GM19468 (cell line): ENCODE measurements at regions not wholly inside any gene's neighbourhood (a gene's known extent, or its start where the extent isn't known, plus 50 kb on each side); places are given as distances from the start of the nearest gene placed in this dataset.

Experiments used
- ATAC-seq: cut with Tn5 transposase; IDR thresholded peaks from one replicate; pipeline ENCODE4 v1.9.1; 2021; ENCODE audit warnings: mild to moderate bottlenecking, moderate library complexity, moderate number of reproducible peaks; ENCODE audit not compliant: unreplicated experiment; ENCODE audit errors: extremely low read depth

DNA sequence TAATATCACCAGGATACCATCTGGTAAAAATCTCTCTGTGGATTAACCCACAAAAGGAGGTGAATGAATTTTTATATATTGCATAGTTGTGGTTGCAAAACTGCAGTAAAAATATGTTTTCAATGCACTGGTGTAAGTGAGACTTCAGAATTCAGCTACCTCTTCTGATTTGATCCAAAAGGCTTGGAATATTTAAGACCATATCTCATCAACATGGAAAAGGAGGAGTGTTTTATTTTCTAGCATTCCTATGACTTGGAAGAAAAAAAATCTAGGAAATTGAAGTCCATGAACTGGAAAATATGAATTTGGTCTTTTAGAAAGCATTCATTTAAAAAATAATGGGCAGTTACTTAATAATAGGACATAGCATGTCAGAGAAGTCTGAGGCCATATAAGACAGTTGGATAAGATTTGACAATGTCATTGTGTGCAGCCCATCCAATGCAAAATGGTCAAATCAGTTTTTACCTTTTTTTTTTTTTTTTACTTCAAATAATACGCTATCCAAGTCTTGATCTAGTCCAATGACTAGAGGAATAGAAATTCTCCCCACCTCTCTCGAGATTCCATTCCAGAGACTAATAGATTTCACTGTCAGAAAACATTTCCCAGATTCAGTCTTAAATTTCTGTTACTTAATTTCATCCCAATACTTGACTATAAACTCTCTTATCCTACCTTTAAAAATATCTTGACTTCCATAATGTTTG, 364.9 kb upstream of the PMFBP1 start:
- no peak for ATAC-seq

DNA sequence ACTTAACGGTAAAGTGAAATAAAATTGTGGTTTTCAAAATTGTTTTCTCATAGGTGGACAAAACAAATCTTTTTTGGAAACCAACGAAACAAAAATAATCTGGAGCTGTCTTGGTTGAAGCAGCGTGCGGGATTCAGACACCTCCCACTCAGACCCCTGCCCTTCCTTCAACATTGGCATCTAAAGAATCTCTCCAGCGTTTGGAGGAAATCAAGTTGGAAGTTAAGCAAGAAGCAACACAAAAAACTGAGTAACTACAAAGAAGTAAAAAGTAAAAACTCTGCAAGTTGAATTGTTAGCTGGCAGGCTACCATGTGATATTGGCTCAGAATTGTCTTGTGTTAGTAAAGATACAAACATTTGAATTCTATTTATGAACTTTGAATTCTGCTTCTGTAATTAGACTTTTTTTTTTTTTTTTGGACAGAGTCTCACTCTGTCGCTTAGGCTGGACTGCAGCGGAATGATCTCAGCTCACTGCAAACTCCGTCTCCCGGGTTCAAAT, 361.0 kb upstream of the PMFBP1 start:
- no peak for ATAC-seq

DNA sequence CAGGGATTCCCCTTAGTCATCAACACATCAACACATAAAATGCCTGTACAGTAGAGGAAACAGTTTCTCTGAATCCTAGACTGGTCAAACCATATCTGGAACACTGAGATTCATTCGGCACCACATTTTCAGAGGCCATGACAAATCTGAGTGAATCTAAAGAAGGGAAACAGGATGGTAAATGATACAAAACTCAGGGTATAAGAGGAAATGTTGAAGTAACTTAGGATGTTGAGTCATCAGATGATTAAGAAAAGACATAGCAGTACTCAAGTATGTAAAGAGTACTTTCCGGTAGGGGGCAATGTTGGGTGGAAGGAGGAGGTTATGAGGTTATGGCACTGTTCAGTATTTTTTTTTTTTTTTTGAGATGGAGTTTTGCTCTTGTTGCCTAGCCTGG, 358.5 kb upstream of the PMFBP1 start:
- no peak for ATAC-seq

DNA sequence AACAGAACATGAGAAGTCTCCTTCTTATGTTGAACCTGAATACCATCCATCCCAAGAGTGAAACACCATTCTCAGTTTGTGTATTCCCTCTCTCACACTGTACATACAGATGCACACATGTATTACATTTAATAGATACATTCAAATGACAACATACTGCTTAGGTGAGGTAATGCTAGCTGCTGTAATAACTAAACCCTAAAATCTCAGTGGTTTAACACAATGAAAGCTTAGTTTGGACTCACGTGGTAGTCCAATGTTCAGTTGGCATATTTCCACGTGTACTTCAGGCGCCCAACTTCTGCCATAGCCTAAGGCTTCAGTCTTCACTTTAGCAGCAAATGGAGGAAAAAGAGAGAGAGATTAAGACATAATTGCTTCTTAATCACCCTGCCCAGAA, 351.1 kb upstream of the PMFBP1 start:
- ATAC-seq = no peak

DNA sequence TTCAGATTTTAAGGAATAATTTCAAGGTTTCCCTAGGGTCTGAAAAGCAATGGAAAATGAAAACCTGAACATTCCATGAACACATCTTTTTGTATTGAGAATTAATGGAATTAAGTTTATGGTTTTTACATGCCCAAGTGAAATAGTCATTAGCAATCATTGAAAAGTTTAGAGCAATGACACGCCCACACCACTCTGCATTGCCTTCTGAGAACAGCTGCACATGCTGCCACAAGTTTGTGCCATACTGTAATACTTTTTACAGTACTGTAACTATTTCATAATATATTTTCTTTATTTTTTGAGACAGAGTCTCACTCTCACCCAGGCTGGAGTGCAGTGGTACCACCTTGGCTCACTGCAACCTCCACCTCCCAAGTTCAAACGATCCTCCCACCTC, 345.2 kb upstream of the PMFBP1 start:
- no peak for ATAC-seq

DNA sequence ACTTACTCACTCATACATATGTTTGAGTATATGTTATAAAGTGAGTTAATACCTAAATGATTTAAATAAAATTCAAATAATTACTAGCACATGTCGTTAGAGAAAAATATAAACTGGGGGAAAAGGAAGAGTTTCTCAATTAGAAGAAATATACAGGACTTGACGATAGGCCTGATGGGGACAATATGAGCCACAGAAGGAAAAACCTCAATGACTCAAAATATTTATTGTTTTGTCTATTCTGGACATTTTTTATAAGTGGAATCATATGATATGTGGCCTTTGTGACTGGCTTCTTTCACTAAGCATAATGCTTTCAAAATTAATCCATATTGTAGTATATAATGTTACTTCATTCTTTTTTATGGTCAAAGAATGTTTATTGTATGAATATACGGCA, 339.2 kb upstream of the PMFBP1 start:
- ATAC-seq = no peak

DNA sequence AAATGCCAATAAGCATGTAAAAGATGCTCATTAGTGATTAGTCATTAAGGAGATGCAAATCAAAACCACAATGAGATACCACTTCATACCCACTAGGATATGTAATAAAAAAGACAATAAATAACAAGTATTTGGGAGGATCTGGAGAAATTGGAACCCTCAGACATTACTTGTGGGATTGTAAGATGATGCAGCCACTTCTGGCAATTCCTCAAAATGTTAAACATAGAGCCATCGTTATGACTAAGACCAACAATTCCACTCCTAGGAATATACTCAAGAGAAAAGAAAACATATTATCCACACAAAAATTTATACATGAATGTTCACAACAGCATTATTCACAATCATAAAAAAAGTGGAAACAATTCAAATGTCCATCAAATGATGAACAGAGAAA, 336.2 kb upstream of the PMFBP1 start:
- no peak for ATAC-seq

DNA sequence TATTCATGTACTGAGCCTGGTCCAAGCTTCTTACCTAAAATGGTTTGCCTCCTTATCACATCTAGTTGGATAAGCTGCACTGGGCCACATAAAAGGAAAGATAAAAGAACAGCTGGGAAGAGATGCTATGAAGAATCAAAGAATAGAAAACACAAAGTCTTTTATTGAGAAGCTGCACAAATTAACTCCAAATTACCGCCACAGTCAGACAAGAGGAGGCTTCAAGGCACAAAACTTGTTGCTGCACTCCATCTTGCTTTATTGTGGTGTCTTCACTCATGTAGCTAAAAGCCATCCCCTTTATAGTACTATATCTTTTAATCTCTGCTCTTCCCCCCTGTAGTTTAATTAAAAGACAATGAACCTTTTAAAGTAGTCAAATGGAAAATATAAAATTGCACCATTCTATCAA, 330.6 kb upstream of the PMFBP1 start:
- ATAC-seq = no peak

DNA sequence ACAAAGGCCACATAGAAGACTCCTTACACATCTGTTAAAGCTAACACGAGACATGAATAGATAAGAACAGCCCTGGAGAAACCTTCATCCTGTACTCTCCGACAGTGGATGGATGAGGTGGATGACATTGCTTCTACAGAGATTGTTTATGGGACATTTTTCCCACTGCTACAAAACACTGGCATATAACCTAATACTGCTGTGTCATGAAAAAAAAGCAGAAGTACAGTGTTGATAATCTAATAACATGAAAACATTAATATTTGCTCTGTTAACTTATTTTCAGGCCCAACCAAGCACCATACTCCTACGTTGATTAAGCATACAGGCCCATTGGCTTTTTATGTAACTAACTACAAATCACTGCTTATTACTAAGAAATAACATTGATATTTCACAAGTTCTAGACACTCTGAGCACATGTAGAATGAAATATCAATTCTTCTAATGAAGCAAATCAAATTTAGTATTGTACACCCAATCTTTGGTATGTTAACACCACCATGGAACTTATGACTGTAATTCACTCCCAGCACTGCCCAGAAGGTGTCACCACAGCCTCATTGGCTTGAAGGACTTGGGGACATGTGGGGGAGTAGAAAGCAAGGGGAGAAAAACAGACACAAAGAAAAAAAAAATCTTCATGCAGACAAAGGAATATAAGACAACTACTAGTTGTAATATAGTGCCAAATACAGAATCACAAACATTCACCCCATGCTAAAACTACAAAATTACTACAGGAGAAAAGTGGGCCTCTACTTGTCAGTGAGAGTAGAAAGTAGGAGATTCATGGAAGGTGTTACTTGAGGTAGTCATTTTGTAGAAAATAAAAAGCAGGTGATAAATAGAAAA, 330.0 kb upstream of the PMFBP1 start:
- no peak for ATAC-seq

DNA sequence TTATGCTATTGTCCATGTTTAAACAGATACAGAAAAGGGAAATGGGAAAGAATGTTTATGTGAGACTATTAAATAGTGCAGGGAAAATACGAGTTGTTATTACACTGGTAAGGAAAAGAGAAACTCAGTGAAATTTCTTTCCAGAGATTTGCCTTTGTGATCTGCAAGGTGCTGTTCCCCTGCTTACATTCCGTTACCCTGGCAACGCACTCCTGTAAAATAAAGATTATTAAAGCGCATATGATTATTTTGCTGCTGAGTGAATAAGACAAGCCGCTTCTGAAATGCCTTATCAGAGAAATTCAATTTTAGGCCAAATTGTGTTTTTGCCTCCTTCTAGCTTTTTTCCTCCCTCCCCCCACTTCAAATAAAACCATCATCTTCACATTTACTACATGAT, 328.6 kb upstream of the PMFBP1 start:
- no peak for ATAC-seq

DNA sequence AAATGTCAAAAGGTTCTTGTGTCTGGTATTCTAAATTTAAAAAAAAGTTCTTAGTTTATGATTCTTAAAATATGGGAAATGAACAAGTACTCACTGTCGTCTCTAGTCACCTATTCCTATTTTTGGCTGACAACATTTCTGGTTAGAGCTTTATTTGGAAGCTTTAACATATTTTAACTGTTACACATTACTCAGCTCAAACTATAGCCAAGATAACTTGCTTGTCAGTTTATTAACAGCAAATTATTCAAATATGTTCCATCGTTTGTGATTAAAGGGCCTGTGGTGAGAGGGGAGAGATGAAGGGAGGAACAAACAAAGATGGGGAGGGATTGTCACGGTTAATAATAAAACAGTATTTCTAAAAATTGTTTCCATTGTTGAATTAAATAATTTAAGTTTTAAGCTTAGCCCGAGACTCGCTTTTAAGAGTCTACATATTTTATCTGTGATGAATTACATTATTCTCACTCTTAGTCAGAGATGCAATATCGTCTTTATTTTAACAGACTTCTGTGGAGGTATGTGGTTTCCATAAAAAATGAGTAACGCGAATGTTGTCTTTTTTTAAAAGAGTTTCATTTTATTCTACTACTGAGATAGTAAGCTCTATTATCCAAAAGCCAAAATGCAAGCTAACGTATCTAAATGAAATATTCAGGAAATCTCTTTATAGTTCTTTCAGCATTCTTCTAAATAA, 321.9 kb upstream of the PMFBP1 start:
- ATAC-seq = no peak

DNA sequence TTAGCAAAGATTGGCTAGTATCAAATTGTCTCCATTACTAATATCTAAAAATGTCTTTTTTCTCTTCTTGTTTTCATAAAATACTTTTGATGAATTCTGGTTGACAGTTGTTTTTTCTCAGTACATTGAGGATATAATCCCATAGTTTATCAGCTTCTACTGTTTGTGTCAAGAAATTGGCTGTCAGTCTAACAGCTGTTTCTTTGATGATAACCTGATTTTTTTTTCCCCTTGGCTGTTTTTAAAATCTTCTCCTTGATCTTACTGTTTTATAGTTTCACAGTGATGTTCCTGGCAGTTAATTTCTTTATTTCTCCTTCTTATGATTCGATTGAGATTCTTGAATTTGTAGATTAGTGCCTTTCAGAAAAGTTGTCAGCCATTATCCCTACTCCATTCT, 315.3 kb upstream of the PMFBP1 start:
- no peak for ATAC-seq

DNA sequence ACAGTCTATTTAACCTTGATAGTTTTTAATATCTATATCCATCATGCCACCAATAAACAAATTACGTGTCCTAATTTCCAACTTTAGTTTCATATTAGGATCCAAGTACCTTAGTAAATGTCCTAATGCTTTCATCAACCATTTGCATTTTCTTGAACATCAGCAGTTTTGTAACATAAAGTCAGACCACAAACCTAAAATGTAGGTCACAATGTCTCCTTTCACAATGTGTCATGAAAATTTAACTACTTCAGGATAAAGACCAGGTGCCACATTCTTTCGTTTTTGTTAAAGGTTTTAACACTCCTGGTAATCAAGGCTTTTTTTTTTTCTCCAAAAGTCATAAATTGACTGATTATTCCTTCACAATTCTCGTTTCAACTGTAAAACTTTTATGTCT, 310.7 kb upstream of the PMFBP1 start:
- ATAC-seq = no peak

DNA sequence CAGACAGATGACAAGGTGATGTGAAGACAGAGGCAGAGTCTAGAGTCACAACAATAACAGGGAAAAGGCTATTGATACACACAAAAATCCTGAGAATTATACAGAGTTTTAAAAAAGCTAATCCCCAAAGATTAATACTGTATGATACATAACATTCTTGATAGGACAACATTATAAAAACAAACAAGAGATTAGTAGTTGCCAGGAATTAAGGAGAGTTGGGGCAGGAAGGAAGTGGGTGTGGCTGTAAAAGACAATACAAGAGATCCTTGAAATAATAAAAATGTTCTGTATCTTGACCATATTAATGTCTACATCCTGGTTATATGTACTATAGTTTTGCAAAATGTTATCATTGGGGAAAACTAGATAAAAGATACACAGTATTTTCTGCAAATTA, 309.5 kb upstream of the PMFBP1 start:
- ATAC-seq = no peak

DNA sequence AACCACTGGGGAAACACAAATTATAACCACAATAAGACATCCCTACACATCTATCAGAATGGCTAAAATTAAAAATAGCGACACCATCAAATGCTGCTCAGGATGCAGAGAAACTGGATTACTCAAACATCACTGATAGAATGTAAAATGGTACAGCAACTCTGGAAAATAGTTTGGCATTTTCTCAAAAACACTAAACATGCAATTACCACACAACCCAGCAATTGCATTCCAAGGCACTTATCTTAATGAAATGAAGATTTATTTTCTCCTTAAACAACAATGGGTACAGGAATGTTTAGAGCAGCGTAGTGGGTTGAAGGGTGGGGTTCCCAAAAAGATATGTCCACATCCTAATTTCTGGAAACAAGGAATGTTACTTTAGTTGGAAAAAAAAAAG, 309.0 kb upstream of the PMFBP1 start:
- no peak for ATAC-seq

DNA sequence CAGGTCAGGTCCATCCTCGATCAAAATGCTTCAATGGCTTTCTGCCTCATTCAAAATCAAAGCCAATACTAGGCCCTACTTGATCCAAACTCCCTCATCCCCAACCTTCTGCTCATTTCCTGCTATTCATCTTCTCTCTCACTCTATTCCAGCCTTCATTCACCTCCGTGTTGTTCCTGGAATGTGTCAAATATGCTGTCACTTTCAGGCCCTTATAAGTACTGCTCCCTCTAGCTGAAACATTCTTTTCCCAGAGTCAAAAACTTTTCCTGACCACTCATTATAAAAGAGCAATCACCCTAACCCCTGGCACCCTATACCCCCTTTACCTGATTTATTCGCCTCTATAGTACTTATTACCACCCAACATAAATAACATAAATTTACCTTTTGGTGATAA, 303.7 kb upstream of the PMFBP1 start:
- ATAC-seq = no peak

DNA sequence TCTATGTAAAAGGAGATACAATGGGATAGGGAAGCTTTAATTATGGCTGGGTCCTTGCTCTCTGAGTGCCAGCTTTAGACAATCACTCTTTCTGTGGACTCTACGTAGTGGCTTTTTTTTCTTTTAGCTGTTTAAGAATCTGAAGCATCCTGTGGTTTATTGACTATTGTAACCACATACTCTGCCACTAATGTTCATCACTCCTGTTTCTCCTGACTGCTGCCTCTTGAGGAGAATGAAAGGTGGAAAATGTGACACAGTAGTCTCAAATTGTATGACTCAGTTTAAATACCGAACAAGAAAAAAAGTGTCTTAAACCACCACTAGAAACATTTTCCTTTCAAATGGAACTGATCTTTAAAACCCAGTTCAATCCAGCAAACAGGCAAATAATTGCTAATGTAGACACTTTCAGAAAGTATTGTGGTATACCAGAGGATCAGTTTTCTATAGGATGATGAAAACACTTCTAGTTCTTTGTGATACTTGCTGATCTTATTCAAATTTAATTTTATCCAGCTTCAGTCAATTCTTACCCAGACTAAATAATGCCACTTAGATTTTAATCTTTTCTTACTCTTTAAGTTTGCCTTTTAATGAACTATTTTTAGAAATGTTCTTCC, 302.7 kb upstream of the PMFBP1 start:
- ATAC-seq = no peak

DNA sequence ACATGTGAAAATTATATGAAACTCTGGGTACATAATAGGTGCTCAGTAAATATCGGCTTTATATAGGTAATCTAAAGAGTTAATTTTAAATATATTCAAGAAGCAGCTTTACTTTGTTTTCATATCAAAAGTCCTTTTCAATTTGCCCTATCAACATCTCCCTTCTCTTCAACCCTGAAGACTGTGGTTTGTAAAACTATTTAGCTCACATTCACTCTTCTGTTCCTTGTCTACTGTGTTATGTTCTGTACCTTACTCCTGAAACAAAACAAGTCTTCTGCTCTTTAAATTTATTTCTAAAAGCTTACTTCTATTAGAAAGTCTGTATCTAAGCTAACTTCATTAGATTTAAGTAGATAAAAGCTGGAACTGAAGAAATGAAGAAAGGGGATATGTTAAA, 301.7 kb upstream of the PMFBP1 start:
- ATAC-seq = no peak

DNA sequence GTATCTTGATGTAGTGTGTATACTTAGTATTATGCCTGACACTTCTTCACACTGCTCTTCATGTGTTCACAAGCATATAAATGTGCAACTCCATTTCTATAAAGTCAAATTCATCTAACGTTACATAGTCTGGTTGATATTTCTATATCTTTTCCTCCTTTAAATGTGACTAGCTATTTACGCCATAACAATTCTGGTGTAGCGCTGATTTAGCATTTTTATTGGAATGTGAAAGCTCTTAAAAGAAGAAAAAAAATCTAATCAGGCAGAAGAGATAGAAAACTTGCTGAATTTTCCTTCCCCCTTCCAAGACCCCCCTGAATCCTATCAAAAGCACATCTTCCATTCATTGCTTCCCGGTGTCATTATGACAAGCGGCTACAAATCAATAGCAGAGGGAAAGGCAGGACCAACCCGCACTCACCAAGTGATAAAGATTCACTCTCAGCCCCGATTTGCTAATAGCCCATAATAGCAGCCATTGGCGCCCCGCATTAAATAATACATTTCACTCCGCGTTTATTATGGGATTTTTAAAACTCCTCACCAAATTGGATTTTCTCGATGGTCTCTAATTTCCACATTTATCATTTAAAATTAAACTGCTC, 299.5 kb upstream of the PMFBP1 start:
- no peak for ATAC-seq

DNA sequence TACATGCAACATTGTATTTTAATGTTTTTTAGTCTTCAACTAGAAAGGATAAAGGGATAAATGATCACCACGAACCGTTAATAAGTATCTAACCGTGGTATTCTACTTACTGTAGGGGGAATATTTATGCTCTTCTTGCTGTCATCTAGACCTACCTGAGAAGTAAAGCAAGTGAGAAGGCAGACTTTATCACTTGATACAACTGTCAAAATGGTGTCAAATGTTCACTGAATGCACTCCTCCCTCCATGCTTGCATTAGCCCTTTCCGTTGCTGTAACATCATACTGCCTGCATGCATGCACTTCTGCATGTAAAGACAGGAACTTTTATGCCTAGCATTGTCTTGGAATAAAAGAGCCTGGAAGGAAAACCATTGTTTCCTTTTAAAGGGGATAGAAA, 298.6 kb upstream of the PMFBP1 start:
- ATAC-seq = no peak
